ENCODE measurements at regions not wholly inside any gene's neighbourhood (a gene's known extent, or its start where the extent isn't known, plus 50 kb on each side); places are given as distances from the start of the nearest gene placed in this dataset.

GRCh38 chr21:38567335-38567969, 69.2 kb upstream of the ERG start:
- TF ChIP-seq POLR2A (IDR thresholded peaks at IDR 0.05) (no peak), CTCF (IDR thresholded peaks at IDR 0.05) (no peak)
